IMR-90 (cell line): ENCODE measurements at regions not wholly inside any gene's neighbourhood (a gene's known extent, or its start where the extent isn't known, plus 50 kb on each side); places are given as distances from the start of the nearest gene placed in this dataset.

Source experiments
- ATAC-seq: fragments of 200-7000 bp; cut with Tn5 transposase; 2 replicates; pipeline ENCODE4 v1.9.1; 2020; ENCODE audit warnings: low read depth, mild to moderate bottlenecking, moderate library complexity
- BruUV-seq: library from RNA; stranded (reverse); fragments of 400-500 nt; replicated peaks from 2 replicates; lab custom pipeline; 2021; lab: Mats Ljungman, UMichigan
- CTCF ChIA-PET: fragments of 300-600 bp; formaldehyde crosslinking; extraction: SDS; loops from one replicate; lab custom pipeline; 2021; ENCODE audit warnings: antibody characterized with exemption; lab: Yijun Ruan, JAX
- POLR2A ChIA-PET: fragments of 300-600 bp; sonication (Branson Sonifier 250); formaldehyde crosslinking; loops from one replicate; lab custom pipeline; 2022; ENCODE audit warnings: antibody characterized with exemption; ENCODE audit not compliant: unreplicated experiment; lab: Charles Lee
- DNase-seq: peaks from one replicate; pipeline ENCODE4 v3.0.0; 2013
- H2AFZ ChIP-seq: replicated peaks from 2 replicates; pipeline ENCODE3; 2013; ENCODE audit warnings: low read length, mild to moderate bottlenecking; ENCODE audit not compliant: poor library complexity
- H2AK5ac ChIP-seq: 2 replicates; pipeline ENCODE4 v1.6.1; 2013; ENCODE audit warnings: low read depth, low read length, inconsistent platforms
- H2AK9ac ChIP-seq: replicated peaks from 2 replicates; pipeline ENCODE3; 2013; ENCODE audit warnings: mild to moderate bottlenecking, low read depth, low read length, moderate library complexity; ENCODE audit not compliant: poor library complexity
- H2BK120ac ChIP-seq: 2 replicates; pipeline ENCODE4 v1.6.1; 2013; ENCODE audit warnings: low read depth, low read length, inconsistent platforms
- H2BK15ac ChIP-seq: 3 replicates; pipeline ENCODE4 v1.6.1; 2013; ENCODE audit warnings: low read depth, low read length, inconsistent platforms
- H2BK20ac ChIP-seq: 2 replicates; pipeline ENCODE4 v1.6.1; 2013; ENCODE audit warnings: low read depth, mild to moderate bottlenecking, inconsistent platforms, low read length, moderate library complexity
- H2BK5ac ChIP-seq: 2 replicates; pipeline ENCODE4 v1.6.1; 2013; ENCODE audit warnings: mild to moderate bottlenecking, low read depth, low read length, inconsistent platforms; ENCODE audit not compliant: poor library complexity, severe bottlenecking
- H3K14ac ChIP-seq: replicated peaks from 2 replicates; pipeline ENCODE4 v1.6.1; 2013; ENCODE audit warnings: low read depth, low read length, inconsistent platforms
- H3K18ac ChIP-seq: 2 replicates; pipeline ENCODE4 v1.6.1; 2013; ENCODE audit warnings: low read depth, low read length, control low read depth
- H3K23ac ChIP-seq: 2 replicates; pipeline ENCODE4 v1.6.1; 2013; ENCODE audit warnings: low read depth, low read length, inconsistent platforms
- H3K27ac ChIP-seq: 2 replicates; pipeline ENCODE4 v1.5.1; 2013; ENCODE audit warnings: mild to moderate bottlenecking, control low read depth, low read length; ENCODE audit not compliant: insufficient read depth
- H3K27me3 ChIP-seq: 2 replicates; pipeline ENCODE4 v1.6.1; 2013; ENCODE audit warnings: low read length; ENCODE audit not compliant: control insufficient read depth, insufficient read depth
- H3K36me3 ChIP-seq: 2 replicates; pipeline ENCODE4 v1.6.1; 2013; ENCODE audit warnings: low read length, mixed read lengths; ENCODE audit not compliant: control insufficient read depth, insufficient read depth
- H3K4ac ChIP-seq: 2 replicates; pipeline ENCODE4 v1.6.1; 2013; ENCODE audit warnings: low read depth, low read length, inconsistent platforms
- H3K4me1 ChIP-seq: 2 replicates; pipeline ENCODE4 v1.6.1; 2013; ENCODE audit warnings: low read length, mixed read lengths; ENCODE audit not compliant: control insufficient read depth, insufficient read depth
- H3K4me2 ChIP-seq: 2 replicates; pipeline ENCODE4 v1.6.1; 2013; ENCODE audit warnings: low read depth, mild to moderate bottlenecking, control low read depth, low read length, moderate library complexity
- H3K4me3 ChIP-seq: 2 replicates; pipeline ENCODE4 v1.5.1; 2013; ENCODE audit warnings: low read depth, mild to moderate bottlenecking, control low read depth, low read length, moderate library complexity; ENCODE audit not compliant: insufficient read depth
- H3K56ac ChIP-seq: 2 replicates; pipeline ENCODE4 v1.6.1; 2013; ENCODE audit warnings: low read length, inconsistent platforms; ENCODE audit not compliant: insufficient read depth; ENCODE audit errors: extremely low read depth
- H3K79me1 ChIP-seq, 2 experiments: 2 replicates each; pipeline ENCODE4 v1.6.1; 2013; ENCODE audit warnings: low read length in 2 of 2, inconsistent platforms in 1 of 2, low read depth in 1 of 2
- H3K9ac ChIP-seq: 2 replicates; pipeline ENCODE4 v1.6.1; 2013; ENCODE audit warnings: low read depth, low read length, control low read depth
- H3K9me1 ChIP-seq: 2 replicates; pipeline ENCODE4 v1.6.1; 2013; ENCODE audit warnings: low read length, inconsistent platforms; ENCODE audit not compliant: insufficient read depth
- H3K9me3 ChIP-seq: 2 replicates; pipeline ENCODE4 v1.6.1; 2013; ENCODE audit warnings: low read length; ENCODE audit not compliant: control insufficient read depth, insufficient read depth
- H4K20me1 ChIP-seq: 2 replicates; pipeline ENCODE4 v1.6.1; 2013; ENCODE audit warnings: low read length, inconsistent platforms; ENCODE audit not compliant: insufficient read depth
- H4K5ac ChIP-seq: 2 replicates; pipeline ENCODE4 v1.6.1; 2013; ENCODE audit warnings: mild to moderate bottlenecking, low read depth, low read length, control low read depth
- H4K8ac ChIP-seq, 2 experiments: 2 replicates each; pipeline ENCODE4 v1.6.1; 2013; ENCODE audit warnings: low read depth in 2 of 2, low read length in 2 of 2, control low read depth in 1 of 2, inconsistent platforms in 1 of 2
- H4K91ac ChIP-seq: 2 replicates; pipeline ENCODE4 v1.6.1; 2013; ENCODE audit warnings: low read depth, low read length, inconsistent platforms; ENCODE audit not compliant: insufficient read depth
- MAFK ChIP-seq: IDR thresholded peaks from 2 replicates; pipeline ENCODE4 v1.6.1; 2012; ENCODE audit warnings: low read depth, low read length, improper control_type of control experiment
- RAD21 ChIP-seq: IDR thresholded peaks from 2 replicates; pipeline ENCODE4 v1.6.1; 2012; ENCODE audit warnings: low read length, improper control_type of control experiment
- RFX5 ChIP-seq: IDR thresholded peaks from 2 replicates; pipeline ENCODE4 v1.8.0; 2012; ENCODE audit warnings: low read depth, mild to moderate bottlenecking, low read length, moderate library complexity
- WGBS, 2 experiments: methylation state at CpG; one replicate each; pipeline versions ENCODE4 v1.1.5 to v1.1.7; 2013; ENCODE audit warnings: missing lambda C conversion rate in 2 of 2; ENCODE audit not compliant: insufficient read length in 1 of 2; ENCODE audit errors: extremely low coverage in 2 of 2; 5-methylcytosine and 5-hydroxymethylcytosine counted together
- dilution Hi-C: fragments of 300-500 bp; cut with HindIII; formaldehyde crosslinking; loops from one replicate; pipeline ENCODE4 v1.14.3; 2018; ENCODE audit warnings: low sequenced_read_pairs; ENCODE audit not compliant: unreplicated experiment
- in situ Hi-C: fragments of 300-500 bp; cut with MboI; formaldehyde crosslinking; loops from 3 replicates; pipeline ENCODE4 v1.14.3; 2019; ENCODE audit warnings: low sequenced_read_pairs, inconsistent platforms, mixed read lengths
- intact Hi-C: fragments of 100-400 bp; cut with micrococcal nuclease; formaldehyde crosslinking; loops from 2 replicates; pipeline ENCODE4 v1.10.0; 2022
- TF ChIP-seq, protein P1 (sequence below): conservative IDR thresholded peaks from 2 replicates; pipeline ENCODE4 v1.5.1; 2012; ENCODE audit warnings: mild to moderate bottlenecking, low read depth, low read length, improper control_type of control experiment
- TF ChIP-seq, protein P2 (sequence below): fragments of 150-350 bp; IDR thresholded peaks from 2 replicates; pipeline ENCODE4 v1.6.1; 2017; ENCODE audit warnings: mild to moderate bottlenecking, antibody characterized with exemption, low read length, low read depth

DNA sequence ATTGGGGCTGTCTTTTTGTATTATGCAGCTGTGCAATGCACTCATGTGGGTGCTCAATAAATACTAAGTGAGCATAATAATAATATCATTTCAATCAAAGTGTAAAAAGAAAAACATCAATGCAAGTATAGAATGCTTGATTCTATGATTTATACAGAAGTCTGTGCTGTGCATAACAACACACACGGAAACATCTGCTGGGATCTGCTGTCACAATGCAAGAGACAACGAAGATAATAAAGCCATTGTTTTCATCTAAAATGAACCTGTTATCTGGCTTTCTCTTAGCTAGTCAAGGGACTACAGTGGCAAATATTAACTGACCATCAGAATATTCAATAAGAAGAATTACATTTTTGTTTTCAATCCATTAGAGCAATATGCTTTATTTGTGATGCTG lies 1156.9 kb upstream of the MAP3K7 start:
- H3K14ac ChIP-seq: no peak overlapping the region
- no peaks in the 10 kb centered on the region for H4K20me1 ChIP-seq
- TF ChIP-seq RFX5 (no peak), MAFK (no peak), RAD21 (no peak)
- TF ChIP-seq, protein P1, sequence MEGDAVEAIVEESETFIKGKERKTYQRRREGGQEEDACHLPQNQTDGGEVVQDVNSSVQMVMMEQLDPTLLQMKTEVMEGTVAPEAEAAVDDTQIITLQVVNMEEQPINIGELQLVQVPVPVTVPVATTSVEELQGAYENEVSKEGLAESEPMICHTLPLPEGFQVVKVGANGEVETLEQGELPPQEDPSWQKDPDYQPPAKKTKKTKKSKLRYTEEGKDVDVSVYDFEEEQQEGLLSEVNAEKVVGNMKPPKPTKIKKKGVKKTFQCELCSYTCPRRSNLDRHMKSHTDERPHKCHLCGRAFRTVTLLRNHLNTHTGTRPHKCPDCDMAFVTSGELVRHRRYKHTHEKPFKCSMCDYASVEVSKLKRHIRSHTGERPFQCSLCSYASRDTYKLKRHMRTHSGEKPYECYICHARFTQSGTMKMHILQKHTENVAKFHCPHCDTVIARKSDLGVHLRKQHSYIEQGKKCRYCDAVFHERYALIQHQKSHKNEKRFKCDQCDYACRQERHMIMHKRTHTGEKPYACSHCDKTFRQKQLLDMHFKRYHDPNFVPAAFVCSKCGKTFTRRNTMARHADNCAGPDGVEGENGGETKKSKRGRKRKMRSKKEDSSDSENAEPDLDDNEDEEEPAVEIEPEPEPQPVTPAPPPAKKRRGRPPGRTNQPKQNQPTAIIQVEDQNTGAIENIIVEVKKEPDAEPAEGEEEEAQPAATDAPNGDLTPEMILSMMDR: no peak
- TF ChIP-seq, protein P2, sequence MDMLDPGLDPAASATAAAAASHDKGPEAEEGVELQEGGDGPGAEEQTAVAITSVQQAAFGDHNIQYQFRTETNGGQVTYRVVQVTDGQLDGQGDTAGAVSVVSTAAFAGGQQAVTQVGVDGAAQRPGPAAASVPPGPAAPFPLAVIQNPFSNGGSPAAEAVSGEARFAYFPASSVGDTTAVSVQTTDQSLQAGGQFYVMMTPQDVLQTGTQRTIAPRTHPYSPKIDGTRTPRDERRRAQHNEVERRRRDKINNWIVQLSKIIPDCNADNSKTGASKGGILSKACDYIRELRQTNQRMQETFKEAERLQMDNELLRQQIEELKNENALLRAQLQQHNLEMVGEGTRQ: no peak
- dilution Hi-C loops: no loop called here
- intact Hi-C loops: no loop called here
- DNase-seq (no peak), ATAC-seq (no peak)
- no peak overlapping the region for H4K91ac ChIP-seq
- no peaks in the 10 kb centered on the region for H3K79me1 ChIP-seq
- H3K18ac ChIP-seq: no peak overlapping the region
- H3K36me3 ChIP-seq: no peaks in the 10 kb centered on the region
- no peak overlapping the region for H3K27ac ChIP-seq
- H2AK5ac ChIP-seq: no peak overlapping the region
- no peak overlapping the region for H4K5ac ChIP-seq
- H2BK15ac ChIP-seq: no peak overlapping the region
- no peak overlapping the region for H3K4ac ChIP-seq
- ChIA-PET CTCF (interaction anchor here (0.7 kb wide), 1 partner anchor 123 kb away, joined by 7 read pairs; no protein-coding TSS in a partner anchor), POLR2A (no interaction called here)
- no peak overlapping the region for H3K23ac ChIP-seq
- no peak overlapping the region for H2AK9ac ChIP-seq
- H2BK5ac ChIP-seq: no peak overlapping the region
- H3K4me1 ChIP-seq: no peaks in the 10 kb centered on the region
- no peaks in the 10 kb centered on the region for H3K9me3 ChIP-seq
- no peaks in the 10 kb centered on the region for H3K9me1 ChIP-seq
- H3K9ac ChIP-seq: no peak overlapping the region
- no peak overlapping the region for H4K8ac ChIP-seq
- BruUV-seq: no TSS peak
- no peak overlapping the region for H2AFZ ChIP-seq
- H3K27me3 ChIP-seq: no peaks in the 10 kb centered on the region
- in situ Hi-C loops: no loop called here
- H2BK120ac ChIP-seq: no peak overlapping the region
- no peak overlapping the region for H3K4me2 ChIP-seq
- no peak overlapping the region for H3K56ac ChIP-seq
- WGBS, 2 experiments: no CpG with 5 or more reads among the region's 2 CpGs
- H3K4me3 ChIP-seq: no peak overlapping the region
- H2BK20ac ChIP-seq: no peak overlapping the region
